GM11168 (cell line): ENCODE measurements at regions not wholly inside any gene's neighbourhood (a gene's known extent, or its start where the extent isn't known, plus 50 kb on each side); places are given as distances from the start of the nearest gene placed in this dataset.

Source experiments
- in situ Hi-C: fragments of 300-500 bp; cut with MboI; formaldehyde crosslinking; loops from one replicate; pipeline ENCODE4 v1.12.0; 2022; ENCODE audit warnings: low sequenced_read_pairs; ENCODE audit not compliant: unreplicated experiment

GRCh38 chr6:125688138-125688537 lies 61.3 kb upstream of the HEY2 start:
- in situ Hi-C loops = no loop called here

DNA sequence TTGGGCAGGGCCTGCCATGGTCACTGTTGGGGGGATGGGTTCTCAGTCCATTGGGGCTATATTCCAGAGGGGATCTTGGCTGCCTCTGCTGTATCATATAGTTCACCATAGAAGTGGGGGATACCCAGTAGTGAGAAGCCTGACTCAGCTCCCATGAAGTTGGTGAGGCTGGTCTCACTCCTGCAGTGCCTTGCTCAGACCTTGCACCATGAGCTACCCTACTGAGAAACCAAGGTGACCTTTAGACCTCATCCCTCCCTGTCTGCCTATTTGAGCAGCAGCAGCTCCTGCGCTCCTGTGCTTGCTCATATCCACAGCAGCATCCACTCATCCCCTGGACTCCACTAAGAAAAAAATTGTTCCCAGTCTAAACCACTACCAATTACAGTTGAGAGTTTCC lies 56.0 kb upstream of the HEY2 start:
- in situ Hi-C loops = no loop called here

- in situ Hi-C loops = no loop called here
Measured at GRCh38 chr6:125699591-125699990, 49.8 kb upstream of the HEY2 start.
